ENCODE measurements at regions not wholly inside any gene's neighbourhood (a gene's known extent, or its start where the extent isn't known, plus 50 kb on each side); places are given as distances from the start of the nearest gene placed in this dataset.

DNA sequence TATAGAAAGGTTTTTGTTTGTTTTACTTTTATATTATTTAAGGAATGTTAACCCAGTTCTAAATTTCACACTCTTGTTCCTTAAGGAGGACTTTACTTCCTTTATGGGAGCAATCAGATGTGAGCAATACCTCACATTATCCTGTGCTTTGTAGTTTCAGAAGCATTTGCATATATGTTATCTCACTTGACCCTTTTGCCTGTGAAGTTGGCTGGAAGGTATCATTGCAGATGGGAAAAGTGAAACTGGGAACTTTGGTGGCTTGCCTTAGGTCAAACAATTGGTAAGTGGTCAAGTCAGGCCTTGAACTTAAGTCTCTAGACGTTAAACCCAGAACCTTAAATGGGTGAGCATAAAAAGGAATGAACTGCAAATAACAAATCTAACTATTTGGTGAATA, 90.6 kb downstream of the AREG start:
- DNase-seq (ENCODE audit: extremely low spot score): no peak
- TF ChIP-seq ARNT (IDR thresholded peaks at IDR 0.05) (no peak), NFRKB (IDR thresholded peaks at IDR 0.05) (no peak), TARDBP (IDR thresholded peaks at IDR 0.05) (no peak), CTBP1 (IDR thresholded peaks at IDR 0.05; ENCODE audit: borderline replicate concordance) (no peak), ELF4 (IDR thresholded peaks at IDR 0.05) (no peak), BHLHE40 (IDR thresholded peaks at IDR 0.05; ENCODE audit: borderline replicate concordance) (no peak), ZNF384 (IDR thresholded peaks at IDR 0.05) (no peak), L3MBTL2 (conservative IDR thresholded peaks at IDR 0.05) (no peak), HDGF (IDR thresholded peaks at IDR 0.05; ENCODE audit: borderline replicate concordance) (no peak)
- CTCF ChIA-PET: no interaction called here
- POLR2A ChIA-PET: no interaction called here

DNA sequence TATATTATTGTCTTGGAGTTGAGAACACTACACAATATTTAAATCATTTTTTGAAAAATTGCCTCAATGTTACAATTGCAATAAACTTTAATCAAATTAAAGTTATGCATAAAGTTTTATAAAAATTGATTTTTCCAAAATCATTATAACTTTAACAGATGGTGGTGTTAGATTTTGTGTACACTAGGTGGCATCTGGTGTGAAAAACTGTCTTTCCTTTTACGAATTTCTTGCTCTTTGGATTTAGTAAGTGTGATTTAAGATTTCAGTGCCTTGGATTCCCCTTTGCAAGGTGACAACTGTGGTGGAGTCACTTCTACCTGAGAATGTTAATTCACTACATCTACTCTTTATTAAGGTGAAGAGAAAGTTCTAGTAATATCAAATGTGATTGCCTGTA, 91.6 kb downstream of the AREG start:
- TF ChIP-seq FOXA1 (IDR thresholded peaks at IDR 0.05) (no peak), ELF4 (IDR thresholded peaks at IDR 0.05) (no peak), FOXK2 (IDR thresholded peaks at IDR 0.05) (no peak), TARDBP (IDR thresholded peaks at IDR 0.05) (no peak), SP1 (IDR thresholded peaks at IDR 0.05) (no peak), LEF1 (IDR thresholded peaks at IDR 0.05; ENCODE audit: borderline replicate concordance) (no peak), BHLHE40 (IDR thresholded peaks at IDR 0.05; ENCODE audit: borderline replicate concordance) (no peak), ZNF384 (IDR thresholded peaks at IDR 0.05) (no peak)
- ChIA-PET CTCF (interaction anchor here (0.7 kb wide), 1 partner anchor 211 kb away, joined by 3 read pairs; no protein-coding TSS in a partner anchor), POLR2A (no interaction called here)
- DNase-seq (ENCODE audit: extremely low spot score): no peak

DNA sequence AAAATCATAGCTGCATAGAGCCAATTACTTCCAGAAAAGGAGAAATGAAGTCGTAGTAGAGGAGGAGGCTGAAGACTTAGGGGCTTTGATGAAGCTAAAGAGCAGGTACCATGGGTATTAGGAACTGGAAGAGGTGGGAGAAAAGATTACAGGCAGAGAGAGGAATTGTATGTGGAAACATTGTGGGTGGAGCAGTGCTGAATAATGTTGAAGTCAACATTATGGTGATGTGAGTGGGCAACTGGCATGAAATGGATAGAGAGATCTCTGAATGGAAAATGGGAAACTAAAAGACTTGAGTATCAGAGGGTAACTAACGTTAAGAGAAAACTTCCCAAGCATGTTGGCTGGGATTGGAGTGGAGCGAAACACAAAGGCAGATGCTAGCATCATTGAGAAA, 92.5 kb downstream of the AREG start:
- DNase-seq (ENCODE audit: extremely low spot score): no peak
- no peak for TF ChIP-seq HDGF (IDR thresholded peaks at IDR 0.05; ENCODE audit: borderline replicate concordance)
- CTCF ChIA-PET: interaction anchor here (0.6 to 0.7 kb wide), 2 partner anchors 151 to 210 kb away, joined by 3 read pairs; no protein-coding TSS in a partner anchor
- POLR2A ChIA-PET: no interaction called here

DNA sequence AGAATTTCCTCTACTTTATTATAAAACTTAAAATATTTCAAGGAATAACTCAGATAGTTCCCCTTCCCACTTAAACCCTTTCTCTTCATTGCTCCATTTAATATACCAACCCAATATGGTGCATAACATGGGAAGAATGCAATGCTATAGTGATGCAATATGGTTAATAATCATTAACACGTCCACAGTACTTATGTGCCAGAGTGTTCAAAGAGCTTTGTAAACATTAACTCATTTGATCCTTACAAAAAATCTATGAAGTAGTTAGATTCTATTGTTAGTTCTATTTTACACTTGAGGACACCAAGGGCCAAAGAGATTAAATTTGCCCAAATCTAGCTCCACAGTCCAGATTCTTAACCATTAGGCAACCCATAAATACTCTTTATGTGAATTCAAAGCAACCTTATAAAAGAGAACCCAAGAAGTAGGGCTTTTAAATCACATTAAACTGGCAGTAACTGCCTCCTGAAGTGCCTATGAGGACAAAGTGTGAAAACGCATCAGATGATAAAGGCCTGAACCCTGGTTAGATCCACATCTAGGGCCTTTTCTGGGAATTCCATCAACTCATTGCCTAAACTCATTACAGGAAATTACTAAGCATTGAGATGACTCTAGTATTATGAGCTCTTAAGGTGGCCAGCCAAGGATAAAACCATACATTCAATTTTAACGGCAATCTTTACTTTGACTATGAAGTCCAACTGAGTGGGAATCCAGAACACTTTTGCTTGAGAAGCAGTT, 94.3 kb downstream of the AREG start:
- no peak for DNase-seq (ENCODE audit: extremely low spot score)
- ChIA-PET POLR2A (no interaction called here), CTCF (no interaction called here)
- TF ChIP-seq HDGF (IDR thresholded peaks at IDR 0.05; ENCODE audit: borderline replicate concordance) (no peak), SUZ12 (IDR thresholded peaks at IDR 0.05) (no peak)

DNA sequence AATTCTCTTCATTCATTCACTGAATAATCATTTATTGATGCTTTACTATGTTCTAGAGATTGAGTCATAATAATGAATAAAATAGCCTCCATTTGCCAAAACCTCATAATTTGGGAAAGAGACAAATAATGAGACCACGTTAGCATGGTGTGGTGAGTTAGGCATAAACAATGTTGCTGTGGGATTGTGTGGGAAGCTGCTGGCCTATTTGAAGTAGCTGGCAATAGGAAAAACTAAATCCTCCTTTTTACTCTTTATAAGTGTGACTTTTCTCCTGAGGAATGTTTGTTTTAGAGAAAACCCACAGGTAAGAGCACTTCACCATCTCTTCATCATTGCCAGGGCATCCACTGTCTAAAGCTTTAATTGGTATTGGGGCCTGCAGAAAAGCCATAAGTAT, 95.3 kb downstream of the AREG start:
- ChIA-PET CTCF (no interaction called here), POLR2A (no interaction called here)
- DNase-seq (ENCODE audit: extremely low spot score): no peak
- TF ChIP-seq L3MBTL2 (conservative IDR thresholded peaks at IDR 0.05): no peak
- TF ChIP-seq SUZ12 (IDR thresholded peaks at IDR 0.05): no peak
- TF ChIP-seq ARNT (IDR thresholded peaks at IDR 0.05): no peak
- TF ChIP-seq FOXM1 (IDR thresholded peaks at IDR 0.05; ENCODE audit: borderline replicate concordance): no peak
- no peak for TF ChIP-seq HDGF (IDR thresholded peaks at IDR 0.05; ENCODE audit: borderline replicate concordance)
- no peak for TF ChIP-seq TARDBP (IDR thresholded peaks at IDR 0.05)
- TF ChIP-seq ELF4 (IDR thresholded peaks at IDR 0.05): no peak

DNA sequence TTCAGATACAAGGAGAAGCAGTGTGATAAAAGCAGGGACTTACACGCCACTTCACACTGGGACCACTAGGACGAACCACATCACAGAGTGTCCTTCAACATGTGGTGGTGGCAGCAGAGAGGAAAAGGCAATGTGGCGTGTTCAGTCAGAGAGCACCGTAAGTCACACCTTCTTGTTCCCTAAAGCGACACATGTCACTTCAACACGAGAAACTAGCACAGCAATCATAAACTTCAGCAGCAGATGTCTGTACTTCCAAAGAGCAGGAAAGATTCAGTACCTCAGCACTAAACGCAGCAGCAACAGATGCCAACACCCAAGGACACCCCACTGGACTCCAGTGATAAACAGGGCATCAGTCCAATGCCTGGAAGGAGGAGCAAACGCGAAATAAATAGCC, 96.7 kb downstream of the AREG start:
- CTCF ChIA-PET: no interaction called here
- DNase-seq (ENCODE audit: extremely low spot score): no peak
- TF ChIP-seq FOXA1 (IDR thresholded peaks at IDR 0.05): no peak
- no peak for TF ChIP-seq TARDBP (IDR thresholded peaks at IDR 0.05)
- TF ChIP-seq ARNT (IDR thresholded peaks at IDR 0.05): no peak
- no peak for TF ChIP-seq SUZ12 (IDR thresholded peaks at IDR 0.05)
- POLR2A ChIA-PET: no interaction called here

DNA sequence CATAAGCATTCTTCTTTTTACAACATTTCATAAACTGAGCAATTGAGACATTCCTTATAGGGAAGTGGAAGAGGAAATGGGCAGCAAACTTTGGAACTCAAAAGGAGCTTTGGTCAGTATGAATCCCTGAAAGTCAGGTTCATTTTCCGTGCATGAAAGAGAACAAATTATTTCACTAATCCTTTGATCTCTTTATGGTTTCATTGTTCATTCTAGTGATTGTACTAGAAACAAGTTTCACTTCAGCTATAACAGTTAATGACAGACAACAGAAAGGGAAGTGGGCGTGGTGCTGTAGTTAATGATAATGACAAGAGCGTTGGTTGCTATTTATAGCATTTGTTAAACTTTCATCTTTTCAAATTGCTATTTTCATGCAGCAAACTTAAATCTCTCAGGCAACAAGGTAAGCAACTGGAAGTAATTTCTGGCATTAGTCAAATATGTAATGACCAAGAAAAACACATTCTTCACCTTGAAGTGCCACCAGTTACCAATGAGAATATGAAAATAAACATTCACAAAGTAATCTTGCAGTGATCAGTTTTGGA, 98.4 kb downstream of the AREG start:
- TF ChIP-seq FOXA1 (IDR thresholded peaks at IDR 0.05): no peak
- no peak for TF ChIP-seq CTBP1 (IDR thresholded peaks at IDR 0.05; ENCODE audit: borderline replicate concordance)
- DNase-seq (ENCODE audit: extremely low spot score): no peak
- POLR2A ChIA-PET: no interaction called here
- CTCF ChIA-PET: no interaction called here

DNA sequence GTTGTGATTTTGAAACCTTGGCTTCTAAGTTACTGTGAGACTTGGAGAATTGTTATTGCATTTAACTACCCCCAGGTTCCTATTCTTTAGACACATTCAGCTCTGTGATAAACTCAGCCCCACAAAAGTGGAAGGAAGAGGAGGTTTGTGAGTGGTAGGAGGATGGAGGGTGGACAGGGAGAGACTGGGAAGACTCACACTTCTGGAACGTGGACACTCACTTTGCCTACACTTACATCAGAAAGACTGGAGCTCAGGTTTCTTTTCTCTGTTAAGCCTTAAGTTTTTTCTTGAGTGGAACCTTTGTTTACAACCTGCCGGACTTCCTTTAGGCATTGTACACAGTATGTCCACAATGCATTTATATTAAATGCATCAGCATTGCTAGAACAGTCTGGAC, 99.0 kb downstream of the AREG start:
- CTCF ChIA-PET: no interaction called here

More for the DNA sequence above, 99.0 kb downstream of the AREG start:
- no peak for DNase-seq (ENCODE audit: extremely low spot score)
- POLR2A ChIA-PET: no interaction called here
- TF ChIP-seq SP1 (IDR thresholded peaks at IDR 0.05) (no peak), ZNF384 (IDR thresholded peaks at IDR 0.05) (no peak), CTBP1 (IDR thresholded peaks at IDR 0.05; ENCODE audit: borderline replicate concordance) (no peak), SUZ12 (IDR thresholded peaks at IDR 0.05) (no peak), HDGF (IDR thresholded peaks at IDR 0.05; ENCODE audit: borderline replicate concordance) (no peak), ELF4 (IDR thresholded peaks at IDR 0.05) (no peak), L3MBTL2 (conservative IDR thresholded peaks at IDR 0.05) (no peak), TARDBP (IDR thresholded peaks at IDR 0.05) (no peak), FOXK2 (IDR thresholded peaks at IDR 0.05) (no peak), LEF1 (IDR thresholded peaks at IDR 0.05; ENCODE audit: borderline replicate concordance) (no peak)
- TF ChIP-seq, protein P1, sequence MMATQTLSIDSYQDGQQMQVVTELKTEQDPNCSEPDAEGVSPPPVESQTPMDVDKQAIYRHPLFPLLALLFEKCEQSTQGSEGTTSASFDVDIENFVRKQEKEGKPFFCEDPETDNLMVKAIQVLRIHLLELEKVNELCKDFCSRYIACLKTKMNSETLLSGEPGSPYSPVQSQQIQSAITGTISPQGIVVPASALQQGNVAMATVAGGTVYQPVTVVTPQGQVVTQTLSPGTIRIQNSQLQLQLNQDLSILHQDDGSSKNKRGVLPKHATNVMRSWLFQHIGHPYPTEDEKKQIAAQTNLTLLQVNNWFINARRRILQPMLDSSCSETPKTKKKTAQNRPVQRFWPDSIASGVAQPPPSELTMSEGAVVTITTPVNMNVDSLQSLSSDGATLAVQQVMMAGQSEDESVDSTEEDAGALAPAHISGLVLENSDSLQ (IDR thresholded peaks at IDR 0.05): no peak
